Panc1 (cell line): ENCODE measurements at regions not wholly inside any gene's neighbourhood (a gene's known extent, or its start where the extent isn't known, plus 50 kb on each side); places are given as distances from the start of the nearest gene placed in this dataset.

ENCODE experiments used
- CTCF ChIP-seq: fragments of 450-650 bp; IDR thresholded peaks from 2 replicates; pipeline ENCODE4 v1.5.1; 2017; ENCODE audit warnings: mild to moderate bottlenecking
- POLR2AphosphoS5 ChIP-seq: IDR thresholded peaks from 2 replicates; pipeline ENCODE4 v1.6.1; 2012; ENCODE audit warnings: mild to moderate bottlenecking, low read depth, low read length, moderate library complexity
- REST ChIP-seq, 2 experiments: IDR thresholded peaks; 2 replicates each; pipeline ENCODE4 v1.6.1; 2011 to 2012; ENCODE audit warnings: low read depth in 2 of 2, control low read depth in 1 of 2, low read length in 1 of 2, mild to moderate bottlenecking in 1 of 2, moderate library complexity in 1 of 2; ENCODE audit not compliant: insufficient read depth in 1 of 2
- SIN3A ChIP-seq: IDR thresholded peaks from 2 replicates; pipeline ENCODE4 v1.6.1; 2012; ENCODE audit warnings: low read depth, mild to moderate bottlenecking, low read length, moderate library complexity, borderline replicate concordance; ENCODE audit not compliant: insufficient read depth
- TCF7L2 ChIP-seq: IDR thresholded peaks from 2 replicates; pipeline ENCODE4 v1.6.1; 2011; ENCODE audit warnings: mild to moderate bottlenecking, low read depth, low read length, inconsistent platforms

GRCh38 chr10:25100141-25100540, 74.7 kb upstream of the GPR158 start:
- TF ChIP-seq CTCF: no peak
- no peak for TF ChIP-seq POLR2AphosphoS5
- no peak for TF ChIP-seq TCF7L2
- no peak for TF ChIP-seq REST (IDR thresholded peaks at IDR 0.05; ENCODE audit: insufficient read depth in 1 of 2, low read depth in 2 of 2, low read length in 1 of 2)
- no peak for TF ChIP-seq SIN3A
